Stimulated activated CD8-positive, alpha-beta memory T cell treated with anti-CD3 and anti-CD28 coated beads, Interleukin-7, amount 100 ng/mL, for 4 hours (primary cell): ENCODE measurements at regions not wholly inside any gene's neighbourhood (a gene's known extent, or its start where the extent isn't known, plus 50 kb on each side); places are given as distances from the start of the nearest gene placed in this dataset.

Experiments
- DNase-seq, 2 donors: peaks; one replicate each; pipeline ENCODE4 v3.0.0-alpha.2; 2020; ENCODE audit warnings: low read depth in 2 of 2

DNA sequence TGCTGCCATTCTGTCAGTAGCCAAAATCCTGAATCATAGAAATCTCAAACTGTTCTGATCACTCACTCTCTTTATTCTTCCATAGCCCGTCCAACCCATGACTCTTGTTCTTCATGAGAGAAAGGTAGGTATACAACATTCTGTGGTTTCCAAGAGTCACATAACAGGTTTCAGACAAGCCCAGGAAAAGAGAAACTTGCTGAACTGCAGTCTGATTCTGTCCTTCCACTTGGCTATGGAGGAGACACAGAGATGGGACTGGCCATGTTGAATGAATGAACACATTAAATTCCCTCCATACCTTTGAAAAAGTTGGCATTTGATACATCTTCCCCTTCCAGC lies 880.2 kb upstream of the CELF4 start:
- no peak for DNase-seq

- DNase-seq, result no peak
Observed at GRCh38 chr18:38444971-38445803, 879.6 kb upstream of the CELF4 start.

DNA sequence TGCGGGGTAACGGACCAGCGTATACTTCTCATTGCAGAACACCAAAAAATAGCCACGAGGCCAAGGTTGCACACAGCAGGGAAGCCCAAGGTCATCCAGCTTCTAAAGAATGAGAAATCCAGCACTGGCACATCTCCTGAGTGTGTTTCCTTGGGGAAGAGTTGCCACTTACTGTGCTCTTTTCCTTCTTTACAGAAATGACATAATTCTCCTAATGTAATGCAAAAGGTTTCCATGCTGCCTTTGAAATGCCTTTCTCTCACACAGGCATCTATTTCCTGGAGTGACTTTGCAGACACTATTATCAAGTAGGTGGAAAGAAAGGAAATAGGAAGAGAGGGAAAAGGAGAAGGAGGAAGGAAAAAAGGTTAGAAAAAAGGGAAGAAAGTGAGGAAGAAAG lies 862.1 kb upstream of the CELF4 start:
- no peak for DNase-seq

DNA sequence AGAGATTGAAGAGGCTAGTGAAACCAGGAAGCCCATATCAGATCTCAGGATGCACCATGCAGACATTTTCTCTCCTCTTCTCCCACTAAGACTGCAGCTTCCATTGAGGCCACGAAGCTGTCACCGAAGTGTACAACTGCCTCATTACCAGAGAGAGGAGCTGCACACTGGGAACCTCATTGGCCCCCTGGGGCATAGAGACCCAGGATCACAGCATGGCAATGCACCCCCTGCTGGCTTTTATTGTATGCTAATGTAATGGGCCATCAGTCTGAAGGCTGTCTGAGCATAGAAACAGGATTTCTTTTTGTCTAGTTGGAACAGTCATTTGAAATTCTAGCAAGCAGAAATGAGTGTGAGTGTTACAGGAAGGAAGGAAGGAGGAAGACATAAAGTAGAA lies 861.6 kb upstream of the CELF4 start:
- no peak for DNase-seq

DNA sequence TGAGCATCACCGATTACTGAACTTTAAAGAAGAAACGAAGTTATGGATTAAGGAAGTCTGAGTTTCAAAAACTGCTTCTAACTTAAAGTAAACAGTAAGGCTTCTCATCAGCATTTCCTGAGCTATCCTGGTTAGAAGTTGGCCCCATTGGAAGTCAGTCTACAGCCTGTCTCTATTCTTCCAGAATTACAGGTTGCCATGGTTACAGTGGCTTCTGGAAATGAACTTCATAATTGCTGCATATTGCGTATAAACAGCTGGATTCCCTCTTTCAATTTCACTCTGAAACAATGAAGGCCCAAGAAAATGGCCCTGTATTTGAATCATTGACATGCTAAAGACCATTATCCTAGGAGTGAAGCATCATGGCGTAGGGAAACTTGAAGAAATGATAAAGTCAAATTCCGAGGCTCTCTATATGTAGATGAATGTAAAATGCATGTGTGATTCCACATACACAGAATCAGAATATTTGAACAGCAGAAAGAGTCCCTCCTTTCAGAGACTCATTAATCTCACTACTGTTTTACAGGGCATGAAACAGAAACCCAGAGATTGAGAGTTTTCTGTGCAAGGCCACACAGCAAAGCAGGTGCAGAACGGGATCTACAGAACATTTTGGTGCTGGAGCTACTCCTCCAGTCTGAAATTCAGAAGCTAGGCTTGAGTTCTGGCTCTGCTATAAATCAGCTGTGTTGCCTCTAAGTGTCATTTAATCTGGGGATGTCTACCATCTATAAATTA lies 856.4 kb upstream of the CELF4 start:
- DNase-seq, result no peak

GRCh38 chr18:38421021-38421420 lies 855.4 kb upstream of the CELF4 start:
- no peak for DNase-seq

DNA sequence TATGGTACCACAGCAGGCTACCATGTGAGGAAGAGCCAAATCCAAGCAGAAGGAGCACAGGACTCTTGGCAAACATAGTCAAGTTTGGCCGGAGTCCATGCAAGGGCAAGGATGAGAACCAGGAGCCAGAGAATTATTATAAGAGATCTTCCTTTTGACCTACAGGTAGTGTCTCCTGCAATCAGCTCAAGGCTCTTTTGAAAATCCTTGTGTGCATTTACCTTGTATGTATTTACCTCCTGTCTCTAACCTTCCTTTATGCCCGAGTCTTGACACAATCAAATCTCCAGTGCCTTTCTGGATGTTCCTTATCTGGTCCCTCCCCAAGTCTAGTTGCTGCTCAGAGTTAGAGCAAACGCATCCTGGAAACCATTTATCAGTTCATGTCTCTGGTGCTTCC lies 855.0 kb upstream of the CELF4 start:
- DNase-seq, result no peak

- DNase-seq, result no peak
Observed at GRCh38 chr18:38415811-38416210, 850.2 kb upstream of the CELF4 start.

DNA sequence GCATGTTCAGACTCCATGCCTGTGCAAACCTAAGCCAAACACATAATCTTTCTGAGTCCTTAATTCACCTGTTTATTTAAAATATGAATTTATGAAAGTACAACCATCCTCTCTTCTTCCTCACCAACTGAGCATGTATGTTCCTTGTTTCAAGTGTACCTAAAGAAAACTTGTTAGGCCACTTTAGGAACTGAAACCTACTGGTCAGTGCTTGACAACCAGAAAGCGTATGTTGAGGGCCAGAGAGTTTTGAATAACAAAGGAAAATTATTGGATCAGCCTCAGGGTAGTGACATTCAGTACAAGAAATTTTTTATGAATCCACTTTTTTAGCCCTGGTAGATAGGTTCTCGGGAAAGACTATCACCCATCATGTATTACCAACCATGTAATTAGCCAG lies 847.6 kb upstream of the CELF4 start:
- no peak for DNase-seq

DNA sequence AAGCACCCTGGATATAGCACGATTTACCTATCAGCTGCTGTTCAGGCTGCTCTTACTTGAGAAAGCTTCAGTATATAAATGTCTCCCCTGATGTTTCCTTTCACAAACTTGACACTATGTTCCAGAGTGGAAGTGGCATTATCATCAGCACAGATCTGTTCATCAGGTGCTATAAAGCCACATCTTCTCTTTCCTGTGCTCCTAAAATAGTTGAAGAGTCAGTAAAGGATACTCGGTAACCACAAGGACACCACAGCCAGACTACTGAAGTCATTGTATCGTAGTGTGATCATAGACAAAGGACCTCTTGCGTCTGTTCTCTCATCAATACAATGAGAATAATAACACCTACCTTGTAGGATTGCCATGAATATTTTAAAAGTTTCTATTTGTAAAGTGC lies 841.0 kb upstream of the CELF4 start:
- DNase-seq, result no peak

DNA sequence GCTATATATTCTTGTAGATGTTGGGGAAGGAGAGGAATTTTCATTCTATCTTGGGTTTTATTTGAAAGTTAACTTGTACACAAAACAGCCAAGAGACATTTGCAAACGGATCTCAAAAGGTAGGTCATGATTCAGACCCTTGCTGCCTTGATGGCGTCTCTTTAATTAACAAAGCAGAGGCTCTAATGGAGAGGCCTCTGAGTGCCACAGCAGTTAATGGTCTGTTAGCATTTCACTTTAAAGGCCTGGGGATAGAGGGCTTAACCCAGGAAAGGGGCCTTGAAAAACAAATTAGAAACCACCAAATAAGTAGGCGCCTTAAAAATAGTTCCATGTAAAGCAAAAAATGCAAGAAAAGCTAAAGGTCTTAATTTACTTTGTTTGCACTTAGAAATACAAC lies 836.9 kb upstream of the CELF4 start:
- no peak for DNase-seq

- DNase-seq, result no peak
Observed at GRCh38 chr18:38397094-38397493, 831.5 kb upstream of the CELF4 start.

DNA sequence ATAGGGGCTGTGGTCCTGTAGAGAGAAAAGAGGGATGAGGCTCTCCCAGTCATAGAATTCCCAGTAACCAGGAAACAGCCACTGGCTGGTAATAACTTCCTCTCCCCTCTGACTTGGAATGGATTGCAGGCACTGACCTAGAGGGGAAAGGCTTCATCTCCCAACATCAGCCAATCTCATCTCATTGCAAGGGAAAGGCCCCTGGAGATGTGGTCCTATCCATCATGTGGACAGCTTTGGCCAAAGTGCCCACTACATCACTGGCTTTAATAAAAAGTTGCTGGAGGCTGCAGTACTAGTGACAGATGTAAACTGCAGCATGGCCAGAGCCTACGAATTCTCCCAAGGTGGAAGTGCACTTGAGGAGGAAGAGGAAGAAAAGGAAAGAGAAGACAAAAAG lies 820.5 kb upstream of the CELF4 start:
- no peak for DNase-seq

GRCh38 chr18:38369772-38370690 lies 804.4 kb upstream of the CELF4 start:
- DNase-seq, result no peak

- no peak for DNase-seq
Observed at GRCh38 chr18:38368886-38369285, 803.3 kb upstream of the CELF4 start.

DNA sequence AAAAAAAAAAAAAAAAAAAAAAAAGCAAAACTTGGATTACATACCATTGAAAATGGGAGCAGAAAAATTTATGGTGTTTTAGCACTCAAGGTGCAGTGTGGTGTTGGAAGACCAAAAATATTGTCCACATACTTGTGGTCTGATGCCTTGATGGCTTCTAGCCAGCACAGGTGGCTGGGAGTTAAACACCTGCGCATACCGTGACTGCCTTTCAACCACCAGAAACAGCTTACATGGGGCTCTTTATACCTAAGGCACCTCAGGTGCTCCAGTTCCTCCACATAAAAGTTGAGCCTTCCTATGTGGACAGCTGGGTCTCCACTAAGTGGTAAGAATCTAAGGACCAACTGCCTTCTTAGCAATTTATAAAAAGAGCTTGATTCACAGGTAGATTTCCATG lies 802.6 kb upstream of the CELF4 start:
- DNase-seq, result no peak

DNA sequence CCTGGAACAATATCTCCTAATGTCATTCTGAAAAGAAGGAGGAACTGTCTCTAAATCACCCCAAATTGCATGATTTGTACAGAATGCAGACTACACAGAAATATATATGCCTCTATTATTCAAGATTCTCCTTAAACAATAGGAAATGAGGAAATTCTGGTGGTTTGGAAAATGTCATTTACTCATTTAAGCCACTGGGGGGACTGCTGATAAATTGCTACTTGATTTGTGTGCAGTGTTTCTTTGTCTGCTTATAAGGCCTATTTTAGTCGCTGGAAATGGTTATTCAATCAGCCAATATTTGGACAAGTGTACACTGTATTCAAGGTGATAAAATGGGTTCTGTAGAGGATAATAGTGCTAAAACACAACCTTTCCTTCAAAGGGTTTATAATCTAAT lies 801.9 kb upstream of the CELF4 start:
- DNase-seq, result no peak

DNA sequence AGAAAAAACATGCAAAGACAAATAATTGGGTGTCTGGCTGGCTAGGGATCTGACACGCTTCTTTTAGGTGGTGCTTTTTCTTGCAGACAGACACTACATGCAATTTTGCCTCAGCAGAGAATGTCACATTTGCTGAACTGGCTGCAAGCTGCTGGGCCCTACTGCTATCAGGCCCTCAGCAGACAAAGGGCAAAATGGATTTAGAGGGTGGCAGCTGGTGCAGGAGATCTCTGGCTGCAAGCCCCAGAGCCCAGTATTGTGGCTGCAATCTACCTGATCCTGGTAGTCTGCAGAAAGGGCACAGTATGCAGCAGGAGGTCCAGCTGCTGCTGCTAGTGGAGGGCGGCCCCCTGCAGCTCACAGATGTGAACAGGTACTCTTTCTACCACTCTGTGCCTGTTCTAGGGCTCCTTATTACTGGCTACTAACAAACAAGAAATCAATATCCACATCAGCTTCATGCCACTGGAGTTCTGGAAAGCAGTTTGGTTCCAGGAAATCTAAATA lies 796.7 kb upstream of the CELF4 start:
- no peak for DNase-seq

- DNase-seq, result no peak
Observed at GRCh38 chr18:38358805-38359657, 793.4 kb upstream of the CELF4 start.

DNA sequence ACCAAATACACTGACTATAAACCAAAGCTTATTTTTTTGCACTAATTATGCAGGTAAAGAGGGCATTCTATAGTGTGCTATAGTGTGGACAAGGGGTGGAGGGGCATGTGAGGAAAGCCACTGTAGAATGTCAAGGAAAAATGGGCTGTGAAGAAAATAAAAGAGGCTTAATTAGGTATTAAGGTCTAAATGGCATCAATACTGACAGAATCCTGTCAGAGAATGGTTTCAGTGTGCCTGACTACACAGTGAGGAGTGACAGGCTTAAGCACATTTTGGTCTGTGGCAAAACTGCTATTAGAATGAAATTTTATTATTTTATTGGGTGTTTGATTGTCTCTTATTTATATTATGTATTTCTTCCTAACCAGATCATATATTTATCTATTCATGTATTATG lies 787.6 kb upstream of the CELF4 start:
- no peak for DNase-seq

DNA sequence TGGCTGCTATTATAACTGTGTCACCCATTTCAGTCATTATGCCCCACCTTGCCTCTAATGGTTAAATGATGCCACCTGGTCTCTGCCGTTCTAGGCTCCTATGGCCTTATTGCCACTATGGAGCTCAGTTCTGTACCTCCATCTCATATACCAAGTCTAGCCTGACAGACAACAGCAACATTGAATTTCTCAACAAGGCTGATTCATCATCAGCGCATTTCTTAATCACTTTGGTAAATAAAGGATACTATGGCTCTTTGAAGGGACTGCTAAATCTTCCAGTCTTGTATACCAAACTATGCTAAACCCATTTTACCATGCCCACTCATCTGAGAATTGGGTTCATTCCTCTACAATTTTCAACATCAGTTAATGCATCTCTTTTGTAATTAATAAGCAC lies 784.5 kb upstream of the CELF4 start:
- no peak for DNase-seq
